Neural cell (in vitro differentiated cells): ENCODE measurements at regions not wholly inside any gene's neighbourhood (a gene's known extent, or its start where the extent isn't known, plus 50 kb on each side); places are given as distances from the start of the nearest gene placed in this dataset.

Source experiments
- POLR2AphosphoS5 ChIP-seq: IDR thresholded peaks from 2 replicates; pipeline ENCODE4 v1.6.1; 2012
- TF ChIP-seq, protein P1 (sequence below): fragments of 450-650 bp; IDR thresholded peaks from 2 replicates; pipeline ENCODE4 v1.5.1; 2014; ENCODE audit warnings: antibody characterized with exemption, mild to moderate bottlenecking, moderate library complexity; ENCODE audit not compliant: poor library complexity, severe bottlenecking

DNA sequence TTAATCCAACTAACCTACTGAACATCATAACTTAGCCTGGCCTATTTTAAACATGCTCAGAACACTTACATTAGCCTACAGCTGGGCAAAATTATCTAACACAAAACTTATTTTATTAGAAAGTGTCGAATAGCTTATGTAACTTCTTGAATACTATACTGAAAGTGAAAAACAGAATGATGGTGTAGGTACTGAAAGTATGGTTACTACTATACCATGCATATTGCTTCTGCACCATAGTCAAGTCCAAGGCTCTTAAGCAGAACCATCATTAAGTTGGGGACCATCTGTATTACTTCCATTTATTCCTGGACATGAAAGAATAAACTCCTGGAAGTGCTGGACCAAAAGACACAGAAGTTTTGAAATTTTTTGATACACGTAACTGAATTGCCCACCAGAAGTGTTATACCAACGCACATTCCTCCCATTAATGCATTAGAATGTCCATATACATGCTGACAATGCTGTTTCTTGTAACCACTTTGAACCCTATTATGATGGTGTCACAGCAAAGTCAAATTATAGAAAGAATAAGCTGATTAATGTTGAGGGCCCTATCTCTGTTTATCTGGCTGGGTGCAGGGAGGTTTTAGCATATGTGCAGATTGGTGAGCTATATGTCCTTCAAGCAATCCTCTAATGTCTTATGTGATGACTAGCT is 375.7 kb downstream of the ACTL7B start:
- TF ChIP-seq, protein P1, sequence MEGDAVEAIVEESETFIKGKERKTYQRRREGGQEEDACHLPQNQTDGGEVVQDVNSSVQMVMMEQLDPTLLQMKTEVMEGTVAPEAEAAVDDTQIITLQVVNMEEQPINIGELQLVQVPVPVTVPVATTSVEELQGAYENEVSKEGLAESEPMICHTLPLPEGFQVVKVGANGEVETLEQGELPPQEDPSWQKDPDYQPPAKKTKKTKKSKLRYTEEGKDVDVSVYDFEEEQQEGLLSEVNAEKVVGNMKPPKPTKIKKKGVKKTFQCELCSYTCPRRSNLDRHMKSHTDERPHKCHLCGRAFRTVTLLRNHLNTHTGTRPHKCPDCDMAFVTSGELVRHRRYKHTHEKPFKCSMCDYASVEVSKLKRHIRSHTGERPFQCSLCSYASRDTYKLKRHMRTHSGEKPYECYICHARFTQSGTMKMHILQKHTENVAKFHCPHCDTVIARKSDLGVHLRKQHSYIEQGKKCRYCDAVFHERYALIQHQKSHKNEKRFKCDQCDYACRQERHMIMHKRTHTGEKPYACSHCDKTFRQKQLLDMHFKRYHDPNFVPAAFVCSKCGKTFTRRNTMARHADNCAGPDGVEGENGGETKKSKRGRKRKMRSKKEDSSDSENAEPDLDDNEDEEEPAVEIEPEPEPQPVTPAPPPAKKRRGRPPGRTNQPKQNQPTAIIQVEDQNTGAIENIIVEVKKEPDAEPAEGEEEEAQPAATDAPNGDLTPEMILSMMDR = no peak
- TF ChIP-seq POLR2AphosphoS5 = no peak
